ENCODE measurements at regions not wholly inside any gene's neighbourhood (a gene's known extent, or its start where the extent isn't known, plus 50 kb on each side); places are given as distances from the start of the nearest gene placed in this dataset.
A peak's percentile ranks its signal among the peaks of the same experiment; 100 is the strongest.

- TF ChIP-seq CTCF (IDR thresholded peaks at IDR 0.05; ENCODE audit: low read depth, low read length) (no peak), MAX (IDR thresholded peaks at IDR 0.05; ENCODE audit: low read depth, low read length) (peak; percentile 81)
Measured at GRCh38 chr21:35932232-35932911, 128.0 kb downstream of the SETD4 start.
